ENCODE measurements at regions not wholly inside any gene's neighbourhood (a gene's known extent, or its start where the extent isn't known, plus 50 kb on each side); places are given as distances from the start of the nearest gene placed in this dataset.
A peak's percentile ranks its signal among the peaks of the same experiment; 100 is the strongest.

- in situ Hi-C loops (cut with HindIII; ENCODE audit: low pct_ligation_motif_present, low pct_unique_long_range_greater_than_20kb, low sequenced_read_pairs) = no loop called here
These were observed 255.8 kb upstream of the GPRIN3 start for GRCh38 chr4:89563431-89563830.

GRCh38 chr4:89562746-89563145 is 255.1 kb upstream of the GPRIN3 start:
- in situ Hi-C loops (cut with HindIII; ENCODE audit: low pct_ligation_motif_present, low pct_unique_long_range_greater_than_20kb, low sequenced_read_pairs) = no loop called here
- DNase-seq = no peak

More at GRCh38 chr4:89563431-89563830, 255.8 kb upstream of the GPRIN3 start:
- DNase-seq = no peak

DNA sequence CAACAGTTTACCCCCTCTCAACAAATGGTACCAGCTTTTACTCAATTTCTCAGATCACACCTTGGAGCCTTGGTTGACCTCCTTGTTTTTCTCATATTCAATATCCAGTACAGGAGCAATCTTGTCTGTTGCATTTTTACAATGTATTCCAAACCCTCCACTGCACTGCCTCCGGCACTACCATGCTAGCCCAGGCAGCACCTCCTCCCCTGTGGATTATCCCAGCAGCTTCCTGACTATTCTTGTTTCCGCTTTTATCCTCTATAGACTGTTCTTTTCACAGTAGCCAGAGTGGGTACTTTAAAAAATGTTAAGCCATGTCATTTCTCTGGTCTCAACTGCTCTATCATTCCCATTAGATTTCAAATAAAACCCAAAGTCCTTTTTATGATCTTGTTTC is 253.4 kb upstream of the GPRIN3 start:
- in situ Hi-C loops (cut with HindIII; ENCODE audit: low pct_ligation_motif_present, low pct_unique_long_range_greater_than_20kb, low sequenced_read_pairs) = no loop called here
- DNase-seq = no peak

- DNase-seq = peak; percentile 25
- in situ Hi-C loops (cut with HindIII; ENCODE audit: low pct_ligation_motif_present, low pct_unique_long_range_greater_than_20kb, low sequenced_read_pairs) = no loop called here
These were observed 250.5 kb upstream of the GPRIN3 start for GRCh38 chr4:89558147-89558546.

GRCh38 chr4:89556601-89557305 is 249.2 kb upstream of the GPRIN3 start:
- in situ Hi-C loops (cut with HindIII; ENCODE audit: low pct_ligation_motif_present, low pct_unique_long_range_greater_than_20kb, low sequenced_read_pairs) = no loop called here
- no peak for DNase-seq

- no peak for DNase-seq
- in situ Hi-C loops (cut with HindIII; ENCODE audit: low pct_ligation_motif_present, low pct_unique_long_range_greater_than_20kb, low sequenced_read_pairs) = no loop called here
These were observed 243.6 kb upstream of the GPRIN3 start for GRCh38 chr4:89551191-89551590.

- in situ Hi-C loops (cut with HindIII; ENCODE audit: low pct_ligation_motif_present, low pct_unique_long_range_greater_than_20kb, low sequenced_read_pairs) = no loop called here
These were observed 242.3 kb upstream of the GPRIN3 start for GRCh38 chr4:89549907-89550306.

GRCh38 chr4:89545315-89545714 is 237.7 kb upstream of the GPRIN3 start:
- DNase-seq = no peak
- in situ Hi-C loops (cut with HindIII; ENCODE audit: low pct_ligation_motif_present, low pct_unique_long_range_greater_than_20kb, low sequenced_read_pairs) = no loop called here

More at GRCh38 chr4:89549907-89550306, 242.3 kb upstream of the GPRIN3 start:
- no peak for DNase-seq

DNA sequence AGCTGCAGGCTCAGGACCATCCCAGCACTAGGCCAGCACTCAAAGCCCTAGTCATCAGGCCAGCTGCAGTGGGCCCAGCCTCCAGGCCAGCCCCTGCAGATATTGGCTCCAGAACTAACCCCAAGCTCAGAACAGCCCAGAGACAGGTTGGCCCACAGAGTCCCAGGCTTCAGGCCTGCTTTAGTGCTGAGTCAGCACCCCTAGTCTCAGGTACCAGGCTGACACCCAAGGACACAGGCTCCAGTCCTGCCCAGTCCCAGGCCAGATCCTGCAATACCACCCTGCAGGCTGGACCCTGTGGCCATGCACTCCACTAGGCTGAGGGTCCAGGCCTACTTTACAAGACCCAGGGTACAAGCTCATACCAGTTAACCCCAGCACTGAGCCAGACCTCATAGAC is 234.4 kb upstream of the GPRIN3 start:
- in situ Hi-C loops (cut with HindIII; ENCODE audit: low pct_ligation_motif_present, low pct_unique_long_range_greater_than_20kb, low sequenced_read_pairs) = no loop called here
- no peak for DNase-seq

DNA sequence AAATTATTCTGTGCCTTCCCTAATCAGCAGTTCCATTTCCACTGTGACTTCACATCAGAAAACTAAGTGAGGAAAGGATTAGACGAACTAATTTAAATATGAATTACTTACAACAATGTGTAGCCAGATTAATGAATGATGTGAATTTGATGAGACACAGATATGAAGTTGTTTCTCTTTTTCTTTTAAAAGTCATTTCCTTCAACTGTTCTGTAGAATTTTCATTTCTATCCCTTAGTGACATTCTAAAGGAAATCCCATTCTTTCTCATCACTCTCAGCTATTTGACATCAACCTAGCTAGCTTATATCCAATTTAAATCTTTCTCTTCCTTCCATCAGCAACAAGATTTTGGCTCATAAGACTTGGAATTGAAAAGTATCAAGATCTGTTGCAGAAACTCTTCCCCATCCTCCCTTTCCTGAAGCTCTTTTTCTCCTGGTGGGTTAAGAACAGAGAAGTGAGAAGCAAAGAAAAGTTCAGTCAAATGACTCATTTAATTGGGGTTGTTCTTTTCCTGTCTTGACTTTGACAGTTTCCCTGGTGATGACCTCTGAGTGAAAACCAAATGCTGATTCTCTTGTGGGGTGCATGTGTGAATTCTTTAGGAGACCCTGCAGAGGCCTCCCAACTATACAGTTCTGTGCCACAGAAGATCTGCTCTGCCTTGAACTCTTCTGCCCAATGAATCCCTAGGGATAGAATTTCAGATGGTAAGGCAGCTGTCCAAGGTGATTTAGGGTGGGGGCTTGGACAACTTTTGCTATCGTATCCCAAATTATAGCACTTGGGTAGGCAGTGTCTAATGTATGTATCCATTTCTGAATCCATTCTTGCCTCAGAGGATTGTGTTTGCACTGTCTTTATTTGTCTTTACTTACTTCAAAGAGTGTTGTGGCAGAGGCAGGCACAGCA is 232.5 kb upstream of the GPRIN3 start:
- DNase-seq = no peak
- in situ Hi-C loops (cut with HindIII; ENCODE audit: low pct_ligation_motif_present, low pct_unique_long_range_greater_than_20kb, low sequenced_read_pairs) = no loop called here

GRCh38 chr4:89539374-89539773 is 231.8 kb upstream of the GPRIN3 start:
- in situ Hi-C loops (cut with HindIII; ENCODE audit: low pct_ligation_motif_present, low pct_unique_long_range_greater_than_20kb, low sequenced_read_pairs) = no loop called here
- no peak for DNase-seq

DNA sequence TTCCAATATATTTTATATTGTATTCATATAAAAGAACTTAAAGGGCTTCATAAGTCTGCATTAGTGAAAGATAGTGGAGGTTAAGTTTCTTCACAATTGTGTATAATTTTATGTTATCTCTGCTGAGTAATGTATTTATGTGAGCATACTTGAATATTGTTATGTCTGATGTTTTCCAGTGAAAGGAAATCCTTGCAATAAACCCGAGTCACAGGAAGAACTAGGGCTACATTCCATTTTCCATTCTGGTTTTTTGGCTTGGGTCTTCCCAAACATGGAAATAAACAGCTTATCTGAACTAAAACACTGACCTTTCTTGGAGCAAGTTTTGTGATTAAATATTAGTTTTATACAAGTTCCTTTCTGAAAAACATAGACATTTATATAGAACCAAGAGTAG is 231.3 kb upstream of the GPRIN3 start:
- DNase-seq = no peak
- in situ Hi-C loops (cut with HindIII; ENCODE audit: low pct_ligation_motif_present, low pct_unique_long_range_greater_than_20kb, low sequenced_read_pairs) = no loop called here

GRCh38 chr4:89538171-89538570 is 230.6 kb upstream of the GPRIN3 start:
- DNase-seq = no peak
- in situ Hi-C loops (cut with HindIII; ENCODE audit: low pct_ligation_motif_present, low pct_unique_long_range_greater_than_20kb, low sequenced_read_pairs) = no loop called here

GRCh38 chr4:89537281-89537680 is 229.7 kb upstream of the GPRIN3 start:
- in situ Hi-C loops (cut with HindIII; ENCODE audit: low pct_ligation_motif_present, low pct_unique_long_range_greater_than_20kb, low sequenced_read_pairs) = no loop called here
- no peak for DNase-seq

DNA sequence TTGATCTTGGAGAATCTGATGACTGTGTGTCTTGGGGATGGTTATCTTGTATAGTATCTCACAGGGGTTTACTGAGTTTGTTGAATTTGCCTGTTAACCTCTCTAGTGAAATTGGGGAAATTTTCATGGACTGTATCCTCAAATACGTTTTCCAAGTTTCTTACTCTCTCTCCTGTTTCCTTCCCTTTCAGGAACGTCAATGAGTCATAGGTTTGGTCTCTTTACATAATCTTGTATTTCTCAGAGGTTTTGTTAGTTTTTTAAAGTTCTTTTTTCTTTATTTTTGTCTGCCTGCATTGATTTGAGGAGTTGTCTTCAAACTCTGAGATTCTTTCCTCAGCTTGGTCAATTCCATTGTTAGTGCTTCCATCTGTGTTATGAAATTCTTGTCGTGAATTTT is 227.7 kb upstream of the GPRIN3 start:
- DNase-seq = no peak
- in situ Hi-C loops (cut with HindIII; ENCODE audit: low pct_ligation_motif_present, low pct_unique_long_range_greater_than_20kb, low sequenced_read_pairs) = no loop called here

DNA sequence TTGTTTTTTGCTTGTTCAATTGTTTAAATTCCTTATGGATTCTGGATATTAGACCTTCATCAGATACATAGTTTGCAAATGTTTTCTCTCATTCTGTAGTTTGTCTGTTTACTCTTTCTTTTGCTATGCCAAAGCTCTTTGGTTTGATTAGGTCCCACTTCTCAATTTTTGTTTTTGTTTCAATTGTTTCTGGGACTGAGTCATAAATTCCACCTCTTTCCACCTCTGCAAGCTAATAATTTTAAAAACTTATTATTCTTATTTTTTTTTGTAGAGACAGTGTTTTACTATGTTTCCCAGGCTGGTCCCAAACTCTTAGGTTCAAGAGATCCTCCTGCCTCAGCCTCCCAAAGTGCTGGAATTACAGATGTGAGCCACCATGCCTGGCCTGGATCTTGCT is 226.8 kb upstream of the GPRIN3 start:
- DNase-seq = no peak
- in situ Hi-C loops (cut with HindIII; ENCODE audit: low pct_ligation_motif_present, low pct_unique_long_range_greater_than_20kb, low sequenced_read_pairs) = no loop called here

DNA sequence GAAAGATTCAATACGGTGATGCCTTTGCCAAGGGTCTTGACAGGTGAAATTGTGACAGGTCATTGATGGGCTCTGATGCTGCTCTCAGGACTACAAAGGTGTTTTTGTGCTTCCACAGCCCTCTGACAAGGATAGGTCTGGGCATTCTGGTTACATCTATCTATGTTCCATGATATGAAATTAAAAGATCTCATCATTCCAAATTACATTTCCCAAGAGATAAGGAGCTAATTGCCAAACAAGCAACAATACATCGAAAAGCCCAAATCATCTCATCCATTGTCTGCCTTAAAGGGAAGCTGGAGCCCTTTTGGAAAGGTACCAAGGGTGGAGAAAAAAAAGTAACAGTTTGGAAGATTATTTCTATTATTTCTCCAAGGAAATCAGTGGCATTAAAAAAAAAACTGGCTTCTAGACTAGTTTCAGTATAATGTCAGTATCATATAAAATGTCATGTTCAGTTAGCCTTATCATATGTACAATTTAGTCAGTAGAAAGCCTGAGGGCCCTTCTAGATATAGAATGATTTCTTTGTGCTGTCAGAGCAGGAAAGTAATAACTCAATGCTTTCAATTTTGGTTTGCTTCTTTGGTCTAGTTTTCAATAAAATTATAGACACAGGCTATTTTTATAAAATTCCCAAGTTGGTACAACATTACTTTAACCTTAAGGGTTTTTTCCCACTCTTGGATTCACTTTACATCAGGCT is 224.5 kb upstream of the GPRIN3 start:
- in situ Hi-C loops (cut with HindIII; ENCODE audit: low pct_ligation_motif_present, low pct_unique_long_range_greater_than_20kb, low sequenced_read_pairs) = no loop called here
- no peak for DNase-seq

- no peak for DNase-seq
- in situ Hi-C loops (cut with HindIII; ENCODE audit: low pct_ligation_motif_present, low pct_unique_long_range_greater_than_20kb, low sequenced_read_pairs) = no loop called here
These were observed 221.0 kb upstream of the GPRIN3 start for GRCh38 chr4:89528526-89529133.

DNA sequence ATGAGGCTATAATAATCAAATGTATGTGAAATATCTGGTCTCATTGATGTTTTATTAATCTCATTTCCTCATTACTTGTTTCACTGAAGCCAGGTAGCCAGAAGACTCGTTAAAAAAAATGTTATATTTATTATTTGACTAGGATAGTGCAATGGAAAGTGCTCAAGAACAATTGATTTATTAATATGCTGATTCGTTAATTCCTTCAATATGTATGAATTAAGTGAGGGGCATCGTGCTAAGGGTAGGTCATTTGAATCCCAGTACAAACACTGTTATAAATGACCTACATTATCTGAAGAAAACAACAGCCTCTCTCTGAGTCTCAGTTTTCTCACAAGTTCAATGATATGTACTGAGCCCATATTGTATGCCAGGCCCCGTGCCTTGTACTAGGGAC is 214.2 kb upstream of the GPRIN3 start:
- DNase-seq = no peak
- in situ Hi-C loops (cut with HindIII; ENCODE audit: low pct_ligation_motif_present, low pct_unique_long_range_greater_than_20kb, low sequenced_read_pairs) = no loop called here
